RPMI7951 (cell line): ENCODE measurements at regions not wholly inside any gene's neighbourhood (a gene's known extent, or its start where the extent isn't known, plus 50 kb on each side); places are given as distances from the start of the nearest gene placed in this dataset.
"Not testable (repeated sequence)": the region's sequence is repeated elsewhere in the genome, so short reads cannot be mapped to it uniquely, and the experiment has no call there.

Source experiments
- DNase-seq: peaks from one replicate; pipeline ENCODE4 v3.0.0-alpha.2; 2012; ENCODE audit warnings: low read depth

GRCh38 chr11:22920939-22921565, 60.8 kb upstream of the CCDC179 start:
- peak; percentile 17 for DNase-seq

DNA sequence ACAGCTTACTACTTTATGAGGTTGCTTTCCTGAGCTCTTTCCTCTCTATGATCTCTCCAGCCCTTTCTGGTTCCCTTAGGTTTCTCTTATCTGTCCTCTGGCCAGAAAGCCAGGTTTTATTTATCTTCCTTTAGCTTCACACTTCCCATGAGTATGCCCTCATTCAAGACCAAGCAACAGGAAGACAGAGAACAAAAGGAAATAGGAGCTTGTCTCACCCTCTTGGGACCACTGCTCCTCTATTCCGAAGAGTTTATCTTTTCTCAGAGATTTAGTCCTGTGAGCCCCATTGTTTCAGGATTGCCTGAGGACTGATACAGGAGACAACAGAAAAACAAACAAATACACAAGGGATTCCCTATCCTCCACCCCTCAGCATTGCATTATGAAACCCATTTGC, 62.4 kb upstream of the CCDC179 start:
- no peak for DNase-seq

DNA sequence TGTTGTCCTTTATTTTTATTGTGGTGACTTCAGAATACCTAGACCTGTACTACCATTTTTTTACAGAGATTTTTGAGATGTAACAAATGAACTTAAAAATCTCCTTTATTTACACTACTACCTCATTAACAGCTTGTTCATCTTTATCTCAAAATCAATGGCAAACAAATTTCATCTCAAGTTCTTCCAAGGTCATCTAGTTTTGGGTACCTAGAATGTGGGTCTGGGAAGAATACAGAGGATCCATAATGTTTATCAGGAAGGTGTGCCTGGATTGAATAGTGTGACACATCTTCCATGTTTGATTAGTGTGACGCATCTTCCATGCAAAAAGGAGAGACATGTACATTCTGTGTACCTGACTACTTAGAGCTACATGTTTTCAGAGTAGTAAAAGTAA, 63.3 kb upstream of the CCDC179 start:
- DNase-seq: no peak

- DNase-seq: no peak
Observed at GRCh38 chr11:22926341-22926740, 66.1 kb upstream of the CCDC179 start.

GRCh38 chr11:22927793-22928192, 67.5 kb upstream of the CCDC179 start:
- no peak for DNase-seq

- DNase-seq: no peak
Observed at GRCh38 chr11:22928207-22928917, 68.1 kb upstream of the CCDC179 start.

- no peak for DNase-seq
Observed at GRCh38 chr11:22930816-22931594, 70.7 kb upstream of the CCDC179 start.

DNA sequence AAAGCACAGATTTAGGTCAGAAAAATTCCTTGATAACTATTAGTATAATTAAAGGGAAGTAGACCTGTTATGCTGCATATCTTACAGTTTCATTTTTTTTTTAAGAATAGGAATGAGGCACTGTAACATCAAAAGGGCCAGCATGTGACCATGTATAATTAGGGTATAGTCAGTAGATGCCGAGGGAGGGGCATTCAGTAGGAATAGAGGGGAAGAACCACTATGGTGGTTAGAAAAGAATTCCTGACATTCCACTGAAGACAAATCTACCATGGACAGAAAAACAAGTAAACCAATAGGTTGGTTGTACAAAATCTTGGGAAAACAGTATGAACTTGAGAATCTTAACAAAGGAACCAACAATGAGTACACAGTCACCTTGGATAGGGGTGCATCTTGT, 78.4 kb upstream of the CCDC179 start:
- DNase-seq: no peak

DNA sequence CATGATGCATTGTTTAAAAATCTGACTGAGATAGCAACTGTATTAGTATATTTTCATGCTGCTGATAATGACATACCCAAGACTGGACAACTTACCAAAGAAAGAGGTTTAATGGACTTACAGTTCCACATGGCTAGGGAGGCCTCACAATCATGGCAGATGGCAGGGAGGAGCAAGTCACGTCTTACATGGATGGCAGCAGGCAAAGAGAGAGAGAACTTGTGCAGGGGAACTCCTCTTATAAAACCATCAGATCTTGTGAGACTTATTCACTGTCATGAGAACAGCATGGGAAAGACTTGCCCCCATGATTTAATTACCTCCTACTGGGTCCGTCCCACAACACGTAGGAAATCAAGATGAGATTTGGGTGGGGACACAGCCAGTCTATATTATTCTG, 81.3 kb upstream of the CCDC179 start:
- not testable (repeated sequence) for DNase-seq

GRCh38 chr11:22957786-22958185, 97.5 kb upstream of the CCDC179 start:
- no peak for DNase-seq

- DNase-seq: no peak
Observed at GRCh38 chr11:22974251-22974650, 114.0 kb upstream of the CCDC179 start.

GRCh38 chr11:22976146-22976545, 115.9 kb upstream of the CCDC179 start:
- peak; percentile 0 for DNase-seq

- DNase-seq: no peak
Observed at GRCh38 chr11:22982903-22983302, 122.6 kb upstream of the CCDC179 start.

DNA sequence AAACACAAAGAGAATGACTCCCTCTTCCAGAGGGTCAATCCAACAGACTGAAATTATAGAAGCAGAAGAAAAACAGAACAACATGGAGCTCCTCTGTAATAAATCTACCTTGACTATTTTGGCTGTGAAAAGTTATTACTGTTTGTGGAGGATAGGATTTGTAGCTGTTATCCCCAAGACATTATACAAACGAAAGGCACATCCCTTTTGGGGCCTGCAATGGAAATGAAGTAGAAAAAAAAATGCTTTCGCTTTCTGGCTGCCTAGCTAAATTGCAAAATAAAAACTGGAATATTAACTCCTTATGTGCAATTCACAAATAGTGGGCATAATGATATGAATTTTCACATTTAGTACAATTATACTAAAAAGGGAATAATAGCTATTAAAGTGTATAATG, 123.8 kb upstream of the CCDC179 start:
- DNase-seq: no peak

- no peak for DNase-seq
Observed at GRCh38 chr11:22989371-22989770, 129.1 kb upstream of the CCDC179 start.

DNA sequence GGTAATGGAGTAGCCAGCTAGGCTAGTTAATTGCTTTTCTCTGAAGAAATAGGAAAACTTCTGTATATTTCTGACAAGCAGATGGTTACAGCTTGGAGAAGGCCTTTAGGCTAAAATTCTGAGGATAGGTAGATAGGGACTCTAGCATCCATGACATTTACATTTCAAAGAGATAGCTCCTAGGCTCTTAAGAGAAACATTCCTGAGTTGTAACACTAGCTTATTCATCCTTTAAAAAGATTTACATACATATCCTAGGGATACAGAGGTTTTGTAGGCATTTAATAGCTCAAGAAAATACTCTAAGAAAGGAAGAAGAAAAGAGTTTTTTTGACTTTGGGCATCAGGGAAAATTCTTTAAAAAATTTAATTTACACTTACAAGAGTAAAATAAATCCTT, 130.9 kb upstream of the CCDC179 start:
- DNase-seq: no peak

DNA sequence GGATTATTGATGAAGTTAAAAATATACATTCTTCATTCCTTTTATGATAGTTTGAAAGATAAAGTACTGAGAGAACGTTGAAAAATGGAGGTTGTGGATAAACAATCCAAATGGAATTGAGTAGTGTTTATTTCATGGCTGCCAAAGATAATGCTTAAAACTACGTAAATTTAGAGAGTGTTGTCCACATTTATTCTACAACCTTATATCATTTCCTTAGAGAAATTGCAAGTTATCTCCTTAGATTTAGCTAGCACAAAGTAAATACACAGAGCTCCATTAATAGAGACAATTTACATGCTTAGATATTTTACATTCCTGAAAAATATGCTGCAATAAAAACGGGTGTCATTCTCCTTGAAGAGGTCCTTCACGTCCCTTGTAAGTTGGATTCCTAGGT, 146.5 kb upstream of the CCDC179 start:
- no peak for DNase-seq

DNA sequence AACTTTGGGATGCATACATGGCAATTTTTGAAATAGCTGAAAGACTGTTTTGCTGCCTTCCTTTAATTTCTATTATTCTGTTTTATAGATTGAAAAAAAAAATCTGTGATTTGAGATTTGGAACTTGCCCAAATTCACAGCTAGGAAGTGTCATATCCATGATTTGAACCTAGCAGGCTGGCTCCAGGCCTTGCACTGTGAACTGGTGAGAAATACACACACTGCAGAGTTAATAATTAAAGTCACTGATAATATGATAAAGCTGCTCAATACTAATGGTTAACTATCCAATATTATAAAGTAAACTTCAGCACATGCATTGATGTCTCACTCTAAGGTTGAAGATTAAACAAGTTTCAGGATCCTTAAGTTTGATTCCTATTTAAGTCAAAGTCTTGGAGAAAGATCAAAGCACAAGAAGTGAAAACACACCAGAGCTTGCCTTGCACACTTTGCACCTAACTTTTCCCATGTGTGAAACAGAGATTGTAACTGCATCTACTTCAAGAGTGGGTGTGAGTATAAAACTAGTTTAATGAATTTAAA, 150.6 kb upstream of the CCDC179 start:
- DNase-seq: no peak

- no peak for DNase-seq
Observed at GRCh38 chr11:23012930-23013329, 152.7 kb upstream of the CCDC179 start.

GRCh38 chr11:23013509-23013908, 153.2 kb upstream of the CCDC179 start:
- peak; percentile 1 for DNase-seq

GRCh38 chr11:23021287-23021863, 161.1 kb upstream of the CCDC179 start:
- DNase-seq: no peak

- no peak for DNase-seq
Observed at GRCh38 chr11:23022854-23023253, 162.6 kb upstream of the CCDC179 start.
